GM12878 (cell line): ENCODE measurements at regions not wholly inside any gene's neighbourhood (a gene's known extent, or its start where the extent isn't known, plus 50 kb on each side); places are given as distances from the start of the nearest gene placed in this dataset.

ENCODE experiments used
- NFXL1 ChIP-seq: fragments of 450-650 bp; IDR thresholded peaks from 2 replicates; pipeline ENCODE4 v1.6.1; 2017; ENCODE audit warnings: antibody characterized with exemption, mild to moderate bottlenecking, borderline replicate concordance
- TCF12 ChIP-seq: IDR thresholded peaks from 2 replicates; pipeline ENCODE4 v1.6.1; 2011; ENCODE audit warnings: low read depth, mild to moderate bottlenecking, low read length
- ZBTB4 ChIP-seq: fragments of 450-650 bp; formaldehyde crosslinking; IDR thresholded peaks from 2 replicates; pipeline ENCODE4 v1.4.0; 2022; ENCODE audit warnings: mild to moderate bottlenecking, moderate library complexity
- ZBTB40 ChIP-seq: fragments of 450-650 bp; IDR thresholded peaks from 2 replicates; pipeline ENCODE4 v1.6.1; 2016; ENCODE audit warnings: mild to moderate bottlenecking, moderate library complexity, borderline replicate concordance
- TF ChIP-seq, protein P1 (sequence below): fragments of 450-650 bp; IDR thresholded peaks from 2 replicates; pipeline ENCODE4 v1.6.1; 2016; ENCODE audit warnings: mild to moderate bottlenecking

DNA sequence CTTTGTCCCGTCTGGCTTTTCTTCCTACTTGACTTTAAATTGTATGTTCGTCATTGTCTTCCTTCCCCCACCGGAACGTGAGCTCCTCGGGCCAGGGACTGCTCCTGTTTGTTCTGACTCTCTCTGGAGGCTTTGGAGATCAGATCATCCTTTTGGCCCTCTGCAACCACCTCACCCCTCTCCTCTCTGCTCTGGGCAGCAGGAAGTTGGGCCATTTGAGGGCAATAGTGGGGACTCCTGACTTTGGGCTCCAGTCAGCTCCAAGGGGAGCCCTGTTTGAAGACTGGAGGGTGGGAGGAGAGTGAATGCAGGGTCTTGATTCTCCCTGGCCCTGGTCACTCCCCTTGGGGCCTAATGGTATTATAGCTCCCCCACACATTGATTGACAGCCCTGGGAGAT is 186.3 kb upstream of the B3GAT1 start (continued):
- TF ChIP-seq ZBTB40 (no peak), TCF12 (no peak), NFXL1 (no peak), ZBTB4 (CRISPR knock-in tag) (no peak)
- TF ChIP-seq, protein P1, sequence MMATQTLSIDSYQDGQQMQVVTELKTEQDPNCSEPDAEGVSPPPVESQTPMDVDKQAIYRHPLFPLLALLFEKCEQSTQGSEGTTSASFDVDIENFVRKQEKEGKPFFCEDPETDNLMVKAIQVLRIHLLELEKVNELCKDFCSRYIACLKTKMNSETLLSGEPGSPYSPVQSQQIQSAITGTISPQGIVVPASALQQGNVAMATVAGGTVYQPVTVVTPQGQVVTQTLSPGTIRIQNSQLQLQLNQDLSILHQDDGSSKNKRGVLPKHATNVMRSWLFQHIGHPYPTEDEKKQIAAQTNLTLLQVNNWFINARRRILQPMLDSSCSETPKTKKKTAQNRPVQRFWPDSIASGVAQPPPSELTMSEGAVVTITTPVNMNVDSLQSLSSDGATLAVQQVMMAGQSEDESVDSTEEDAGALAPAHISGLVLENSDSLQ: no peak
